ENCODE measurements at regions not wholly inside any gene's neighbourhood (a gene's known extent, or its start where the extent isn't known, plus 50 kb on each side); places are given as distances from the start of the nearest gene placed in this dataset.

DNA sequence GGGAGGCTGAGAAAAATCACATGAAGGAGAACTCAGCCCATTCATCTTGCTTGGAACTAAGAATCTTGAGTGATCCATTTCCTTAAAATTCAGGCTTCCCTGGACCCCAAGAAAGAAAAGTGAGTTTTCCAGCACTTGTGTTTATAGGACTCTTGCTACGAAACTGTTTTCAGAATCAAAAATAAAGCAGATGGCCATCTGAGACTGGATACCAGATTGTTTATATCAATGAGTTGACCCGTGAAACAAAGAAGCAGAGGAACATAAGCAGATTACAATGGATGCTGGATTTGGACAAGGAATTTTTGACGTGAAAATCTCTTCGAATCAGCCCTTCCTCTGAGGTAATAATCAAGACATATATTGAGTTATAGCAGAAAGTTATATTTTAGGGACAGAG, 223.2 kb downstream of the SYK start:
- H3K4me1 Mint-ChIP-seq: peaks cover 37% of the 10 kb centered on the region
- DNase-seq (ENCODE audit: low spot score in 2 of 2) (peak in 1 of 2 donors; percentile 10), ATAC-seq (no peak)
- no peaks in the 10 kb centered on the region for H3K36me3 Mint-ChIP-seq
- no peak overlapping the region for H3K4me3 Mint-ChIP-seq
- H3K27ac Mint-ChIP-seq: no peak overlapping the region
- H3K9me3 Mint-ChIP-seq: no peaks in the 10 kb centered on the region

DNA sequence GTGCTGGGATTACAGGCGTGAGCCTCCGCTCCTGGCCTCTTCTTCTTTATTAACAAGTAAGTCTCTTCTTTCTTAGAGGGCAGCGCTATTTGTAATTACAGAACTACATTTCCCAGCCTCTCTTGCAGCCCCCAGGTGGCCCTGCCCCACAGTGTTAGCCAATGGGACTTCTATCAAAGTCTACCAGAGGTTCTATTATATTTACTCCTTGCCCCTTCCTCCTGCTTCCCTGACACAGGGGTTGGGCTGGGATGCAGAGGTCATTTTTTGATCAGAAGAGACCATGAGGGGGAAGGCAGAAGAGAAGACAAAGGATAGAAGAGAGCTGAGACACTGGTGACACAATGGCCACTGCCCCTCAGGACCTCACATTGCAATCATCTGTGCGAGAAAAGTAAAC, 224.2 kb downstream of the SYK start:
- no peaks in the 10 kb centered on the region for H3K36me3 Mint-ChIP-seq
- no peaks in the 10 kb centered on the region for H3K9me3 Mint-ChIP-seq
- H3K4me3 Mint-ChIP-seq: no peak overlapping the region
- peaks cover 31% of the 10 kb centered on the region for H3K4me1 Mint-ChIP-seq
- H3K27ac Mint-ChIP-seq: no peak overlapping the region
- ATAC-seq: no peak
- DNase-seq (ENCODE audit: low spot score in 2 of 2): peak in 1 of 2 donors; percentile 32

DNA sequence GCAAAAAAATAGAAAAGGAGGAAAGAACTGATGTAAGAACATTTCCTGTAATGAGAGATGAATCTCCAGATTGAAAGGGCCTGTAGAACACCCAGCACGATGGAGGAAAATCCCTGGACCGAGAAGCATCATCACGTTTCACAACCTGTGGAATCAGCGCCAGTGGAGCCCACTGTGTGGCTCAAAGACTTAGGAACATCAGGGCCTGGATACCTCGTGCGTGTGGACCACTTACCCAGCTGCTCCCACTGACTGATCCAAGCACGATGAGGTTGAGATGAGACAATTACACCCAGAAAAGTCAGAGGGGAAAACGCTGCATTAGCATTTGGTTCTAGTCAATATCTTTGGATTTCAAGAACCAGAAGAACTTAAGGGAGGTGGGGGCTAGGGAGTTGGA, 224.6 kb downstream of the SYK start:
- Mint-ChIP-seq H3K4me3 (no peak overlapping the region), H3K4me1 (peaks cover 27% of the 10 kb centered on the region), H3K36me3 (no peaks in the 10 kb centered on the region), H3K9me3 (no peaks in the 10 kb centered on the region), H3K27ac (no peak overlapping the region)
- no peak for ATAC-seq
- DNase-seq (ENCODE audit: low spot score in 2 of 2): peak in 1 of 2 donors; percentile 37

DNA sequence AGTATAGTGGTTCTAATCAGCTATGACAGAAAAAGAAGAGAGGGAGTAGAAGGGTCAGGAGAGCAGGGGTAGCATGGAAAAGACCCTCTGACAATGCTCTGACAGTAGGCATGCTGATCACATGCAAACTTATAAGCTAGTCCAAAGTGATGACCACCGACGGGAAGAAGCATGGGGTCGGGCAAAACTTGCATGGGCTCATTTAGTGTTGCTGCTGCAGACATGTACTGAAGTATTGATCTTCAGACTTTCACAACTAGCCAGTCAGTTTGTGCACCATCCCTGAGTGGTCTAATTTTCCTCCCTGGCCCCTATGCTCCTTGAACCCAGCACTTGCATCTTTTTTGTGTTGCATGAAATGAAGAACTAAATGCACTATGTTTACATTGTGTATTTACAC, 225.4 kb downstream of the SYK start:
- Mint-ChIP-seq H3K9me3 (no peaks in the 10 kb centered on the region), H3K4me3 (no peak overlapping the region), H3K4me1 (peaks cover 19% of the 10 kb centered on the region), H3K27ac (no peak overlapping the region), H3K36me3 (no peaks in the 10 kb centered on the region)
- ATAC-seq: no peak
- peak in 1 of 2 donors; percentile 36 for DNase-seq (ENCODE audit: low spot score in 2 of 2)

DNA sequence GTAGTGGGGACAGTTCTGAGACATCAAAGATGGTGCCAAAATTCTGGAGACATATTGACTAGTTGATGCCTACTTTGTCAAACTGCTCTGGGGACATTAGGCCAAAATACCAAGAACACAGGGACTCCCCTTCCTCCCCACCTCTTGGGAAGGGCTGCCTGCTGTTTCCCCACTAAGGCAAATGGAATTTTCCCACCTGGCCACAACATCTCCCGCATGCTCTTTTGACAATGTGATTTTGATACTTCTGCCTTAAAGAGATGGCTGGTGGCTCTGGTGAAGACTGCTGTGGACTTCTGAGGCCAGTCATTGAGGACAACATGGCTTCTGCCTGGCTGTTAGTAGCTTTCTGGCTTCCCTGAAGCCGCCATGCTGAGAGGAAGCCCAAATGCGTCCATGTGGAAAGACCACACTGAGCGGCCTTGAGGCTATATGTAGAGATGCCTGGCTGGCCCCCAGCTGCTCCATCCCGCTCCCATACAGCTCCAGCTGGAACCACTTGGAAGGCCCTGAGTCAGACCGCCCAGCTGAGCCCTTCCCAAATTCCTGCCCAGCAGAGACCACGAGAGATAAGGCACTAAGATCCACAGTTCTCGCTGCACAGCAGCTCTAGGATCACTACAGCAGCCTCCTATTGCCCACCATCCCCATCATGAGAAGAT, 226.7 kb downstream of the SYK start:
- H3K4me1 Mint-ChIP-seq: peaks cover 8% of the 10 kb centered on the region
- no peak overlapping the region for H3K4me3 Mint-ChIP-seq
- DNase-seq (ENCODE audit: low spot score in 2 of 2) (peak in 1 of 2 donors; percentile 41), ATAC-seq (no peak)
- H3K27ac Mint-ChIP-seq: peak overlapping the region; percentile 68
- H3K9me3 Mint-ChIP-seq: no peaks in the 10 kb centered on the region
- H3K36me3 Mint-ChIP-seq: no peaks in the 10 kb centered on the region

DNA sequence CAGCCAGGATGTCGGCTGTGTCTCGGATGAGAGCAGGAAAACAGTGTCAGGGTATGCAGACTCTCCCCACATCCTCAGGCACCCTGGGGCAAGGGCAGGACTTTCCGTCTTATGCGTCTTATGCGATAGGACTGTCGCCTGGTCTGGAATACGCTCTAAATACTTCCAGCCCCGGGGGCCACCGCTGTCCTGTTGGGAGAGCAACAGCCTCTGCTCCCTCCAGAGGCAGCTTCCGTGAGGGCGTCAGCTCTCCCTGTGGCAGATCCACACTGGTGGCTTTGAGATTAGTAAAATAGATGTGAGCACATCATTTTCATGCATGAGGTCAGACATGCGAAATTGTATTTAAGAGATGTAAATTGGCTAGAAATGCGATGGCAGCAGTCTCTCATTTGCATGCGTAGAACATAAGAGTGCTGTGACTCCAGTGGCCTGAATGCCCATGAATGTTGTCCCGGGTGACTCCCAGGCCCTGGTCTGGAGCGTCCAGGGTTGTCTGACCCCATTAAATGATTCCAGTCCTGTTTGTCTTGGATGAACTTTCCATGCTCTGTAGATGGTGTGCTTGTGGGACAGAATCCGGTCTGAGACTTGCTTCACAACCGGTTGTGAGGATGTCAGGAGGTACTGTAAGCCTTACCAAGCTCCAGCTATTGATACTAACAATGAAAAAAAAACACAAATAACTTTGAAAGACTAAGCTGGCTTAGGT, 228.2 kb downstream of the SYK start:
- no peak overlapping the region for H3K27ac Mint-ChIP-seq
- no peaks in the 10 kb centered on the region for H3K9me3 Mint-ChIP-seq
- peaks cover 5% of the 10 kb centered on the region for H3K4me1 Mint-ChIP-seq
- ATAC-seq: no peak
- peak in 1 of 2 donors; percentile 42 for DNase-seq (ENCODE audit: low spot score in 2 of 2)
- H3K36me3 Mint-ChIP-seq: no peaks in the 10 kb centered on the region
- H3K4me3 Mint-ChIP-seq: no peak overlapping the region

DNA sequence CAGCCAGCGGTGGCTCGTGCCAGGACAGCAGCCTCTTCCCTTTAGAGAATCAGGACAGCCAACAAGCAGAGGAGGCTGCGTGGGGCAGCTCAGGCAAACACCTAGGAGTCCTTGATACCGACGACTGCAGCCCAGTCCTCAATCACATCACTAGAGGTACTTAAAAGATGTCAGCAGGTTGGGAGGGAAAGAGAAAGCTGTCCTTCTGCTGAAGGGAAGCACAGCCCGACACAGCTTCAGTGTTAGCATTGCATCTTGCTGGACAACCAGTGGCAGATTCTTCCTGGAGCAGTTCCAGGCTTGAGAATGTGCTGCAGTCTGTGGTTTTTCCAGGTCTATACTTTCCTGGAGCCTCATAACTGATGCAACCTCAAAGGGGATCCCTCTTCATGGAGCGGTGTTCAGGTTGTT, 230.5 kb downstream of the SYK start:
- Mint-ChIP-seq H3K4me1 (peaks cover 25% of the 10 kb centered on the region), H3K9me3 (no peaks in the 10 kb centered on the region), H3K27ac (no peak overlapping the region), H3K4me3 (no peak overlapping the region), H3K36me3 (no peaks in the 10 kb centered on the region)
- ATAC-seq (no peak), DNase-seq (ENCODE audit: low spot score in 2 of 2) (no peak)

DNA sequence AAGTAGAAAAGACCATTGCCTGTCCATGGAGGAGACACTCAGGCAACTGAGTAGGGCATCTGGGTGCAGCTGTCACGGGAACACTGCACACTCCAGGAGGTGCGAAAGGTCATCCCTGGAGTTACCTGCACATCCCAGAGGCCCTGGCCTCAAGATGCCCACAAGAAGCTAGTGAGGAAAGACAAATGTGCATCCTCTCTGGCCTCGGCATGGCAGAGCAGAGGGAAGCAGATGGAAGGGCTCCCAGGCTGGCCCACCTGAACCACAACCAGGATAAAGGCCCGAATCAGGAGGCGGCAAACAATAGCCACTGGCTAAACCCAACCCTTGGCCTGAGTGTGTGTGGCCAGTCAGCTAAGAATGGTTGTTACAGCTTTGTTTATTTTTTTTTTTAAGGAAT, 231.7 kb downstream of the SYK start:
- H3K36me3 Mint-ChIP-seq: no peaks in the 10 kb centered on the region
- H3K9me3 Mint-ChIP-seq: no peaks in the 10 kb centered on the region
- ATAC-seq: no peak
- DNase-seq (ENCODE audit: low spot score in 2 of 2): no peak
- no peak overlapping the region for H3K4me3 Mint-ChIP-seq
- H3K27ac Mint-ChIP-seq: no peak overlapping the region
- H3K4me1 Mint-ChIP-seq: peaks cover 36% of the 10 kb centered on the region

DNA sequence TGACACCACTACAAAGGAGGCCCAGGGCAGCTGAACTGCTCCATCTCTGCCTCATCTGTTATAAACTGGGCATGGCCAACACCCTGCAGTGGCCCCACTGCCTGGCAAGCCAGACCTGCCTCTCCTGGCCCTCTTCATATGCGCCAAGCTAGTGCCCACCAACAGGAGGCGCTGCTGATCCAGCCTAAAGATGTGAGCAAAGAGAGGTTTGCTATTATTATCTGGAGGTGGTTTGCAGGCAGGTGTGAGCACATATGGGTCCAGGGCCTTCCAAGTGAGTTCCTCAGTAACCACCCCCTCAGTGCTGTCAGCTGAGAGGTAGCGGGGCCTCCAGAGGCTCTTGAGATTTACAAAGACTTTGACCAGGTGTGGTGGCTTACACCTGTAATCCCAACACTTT, 232.2 kb downstream of the SYK start:
- DNase-seq (ENCODE audit: low spot score in 2 of 2): peak; percentile 62 to 86
- H3K9me3 Mint-ChIP-seq: no peaks in the 10 kb centered on the region
- H3K36me3 Mint-ChIP-seq: no peaks in the 10 kb centered on the region
- no peak overlapping the region for H3K4me3 Mint-ChIP-seq
- H3K27ac Mint-ChIP-seq: no peak overlapping the region
- peaks cover 42% of the 10 kb centered on the region for H3K4me1 Mint-ChIP-seq
- ATAC-seq: peak; percentile 64

DNA sequence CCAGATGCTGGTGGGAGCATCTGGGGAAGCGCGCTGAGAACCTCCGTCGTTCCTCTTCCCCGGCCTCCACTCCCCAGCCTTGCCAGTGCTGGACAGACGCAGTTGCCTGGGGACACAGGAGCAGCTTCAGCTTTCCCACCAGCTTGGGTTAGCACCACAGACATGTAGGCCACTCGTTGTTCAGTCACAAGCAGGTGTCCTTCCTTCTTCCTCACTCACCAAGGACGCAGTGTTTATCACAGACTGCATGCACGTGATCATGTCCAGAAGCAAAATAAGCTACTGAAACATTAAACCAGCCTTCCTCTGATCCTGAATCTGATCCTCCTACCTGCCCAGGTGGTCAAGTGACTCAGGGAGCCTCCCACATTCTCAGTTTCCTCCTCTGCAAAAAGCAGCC, 232.9 kb downstream of the SYK start:
- Mint-ChIP-seq H3K4me3 (no peak overlapping the region), H3K4me1 (peaks cover 49% of the 10 kb centered on the region), H3K36me3 (no peaks in the 10 kb centered on the region), H3K9me3 (no peaks in the 10 kb centered on the region), H3K27ac (no peak overlapping the region)
- no peak for ATAC-seq
- no peak for DNase-seq (ENCODE audit: low spot score in 2 of 2)

DNA sequence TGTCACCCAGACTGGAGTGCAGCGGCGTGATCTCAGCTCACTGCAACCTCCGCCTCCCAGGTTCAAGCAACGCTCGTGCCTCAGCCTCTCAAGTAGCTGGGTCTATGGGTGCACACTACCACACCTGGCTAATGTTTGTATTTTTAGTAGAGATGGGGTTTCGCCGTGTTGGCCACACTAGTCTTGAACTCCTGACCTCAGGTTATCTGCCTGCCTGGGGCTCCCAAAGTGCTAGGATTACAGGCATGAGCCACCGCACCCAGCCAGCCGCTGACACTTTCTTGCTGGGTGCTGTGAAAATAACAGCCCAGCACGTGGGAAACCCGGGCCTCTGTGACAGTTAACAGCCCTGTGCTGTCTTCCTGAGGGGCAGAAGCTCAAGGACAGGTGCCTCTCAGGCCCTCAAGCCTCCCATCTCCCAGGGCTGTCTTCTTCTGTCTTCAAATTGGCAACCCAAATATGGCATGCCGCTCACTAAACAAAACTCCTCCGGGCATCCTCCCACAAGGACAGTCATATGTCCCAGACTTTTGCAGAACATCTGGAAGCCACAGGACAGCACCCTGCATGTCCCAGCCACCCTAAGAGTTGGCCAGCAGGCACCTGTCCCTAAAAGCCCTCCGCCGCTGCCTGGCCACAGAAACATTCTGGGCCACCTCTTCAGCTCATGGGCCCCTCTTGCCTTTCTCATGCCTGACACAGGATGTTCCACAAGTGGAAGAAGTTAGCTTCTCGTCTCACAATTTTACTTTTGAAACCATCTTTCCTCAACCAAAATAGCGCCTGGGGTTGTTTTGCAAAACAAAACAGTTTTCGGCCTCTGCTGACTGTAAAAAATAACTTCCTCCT, 233.6 kb downstream of the SYK start:
- Mint-ChIP-seq H3K27ac (peak overlapping the region; percentile 87), H3K4me3 (no peak overlapping the region), H3K4me1 (peaks cover 56% of the 10 kb centered on the region), H3K36me3 (no peaks in the 10 kb centered on the region), H3K9me3 (no peaks in the 10 kb centered on the region)
- no peak for DNase-seq (ENCODE audit: low spot score in 2 of 2)
- no peak for ATAC-seq

DNA sequence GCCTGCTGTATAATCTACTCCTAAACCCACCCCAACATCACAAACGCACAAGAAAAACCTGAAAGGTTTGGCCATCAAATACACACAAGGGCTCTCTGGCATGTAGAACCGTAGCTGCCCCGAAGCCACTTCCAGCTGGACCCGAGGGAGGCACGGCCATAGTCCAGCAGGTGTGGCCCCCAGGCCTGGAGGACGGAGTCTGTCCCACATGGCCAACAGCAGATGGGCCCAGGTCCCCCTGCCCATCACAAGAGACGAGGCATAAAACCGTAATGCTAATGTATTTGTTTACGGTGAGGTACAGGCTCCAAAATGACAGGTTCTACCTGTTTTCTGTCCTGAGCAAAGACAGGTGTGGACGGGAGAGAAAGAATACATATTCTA, 234.2 kb downstream of the SYK start:
- Mint-ChIP-seq H3K4me3 (no peak overlapping the region), H3K36me3 (no peaks in the 10 kb centered on the region), H3K27ac (peak overlapping the region; percentile 87), H3K4me1 (peaks cover 62% of the 10 kb centered on the region), H3K9me3 (no peaks in the 10 kb centered on the region)
- ATAC-seq (no peak), DNase-seq (ENCODE audit: low spot score in 2 of 2) (no peak)

DNA sequence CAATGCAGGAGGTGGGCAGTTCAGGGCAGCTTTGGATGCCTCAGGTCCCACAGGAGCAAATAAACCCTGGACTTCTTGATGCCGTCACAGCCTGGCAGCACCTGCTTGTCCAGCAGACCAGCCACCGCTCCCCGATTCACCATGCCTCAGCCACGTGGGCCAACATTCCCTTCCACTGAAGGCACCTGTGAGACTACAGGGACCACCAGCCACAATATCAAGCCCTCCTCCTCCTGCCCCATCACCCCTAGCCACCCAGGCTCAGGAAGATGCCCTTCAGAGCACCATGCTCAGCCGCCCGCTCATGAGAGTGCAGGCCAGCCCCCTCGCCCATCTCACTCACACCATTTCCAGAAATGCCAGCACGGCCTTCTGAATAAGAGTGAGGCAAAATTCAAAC, 234.7 kb downstream of the SYK start:
- peak overlapping the region; percentile 61 for H3K4me3 Mint-ChIP-seq
- peaks cover 65% of the 10 kb centered on the region for H3K4me1 Mint-ChIP-seq
- ATAC-seq (no peak), DNase-seq (ENCODE audit: low spot score in 2 of 2) (no peak)
- H3K36me3 Mint-ChIP-seq: no peaks in the 10 kb centered on the region
- no peaks in the 10 kb centered on the region for H3K9me3 Mint-ChIP-seq
- H3K27ac Mint-ChIP-seq: no peak overlapping the region

DNA sequence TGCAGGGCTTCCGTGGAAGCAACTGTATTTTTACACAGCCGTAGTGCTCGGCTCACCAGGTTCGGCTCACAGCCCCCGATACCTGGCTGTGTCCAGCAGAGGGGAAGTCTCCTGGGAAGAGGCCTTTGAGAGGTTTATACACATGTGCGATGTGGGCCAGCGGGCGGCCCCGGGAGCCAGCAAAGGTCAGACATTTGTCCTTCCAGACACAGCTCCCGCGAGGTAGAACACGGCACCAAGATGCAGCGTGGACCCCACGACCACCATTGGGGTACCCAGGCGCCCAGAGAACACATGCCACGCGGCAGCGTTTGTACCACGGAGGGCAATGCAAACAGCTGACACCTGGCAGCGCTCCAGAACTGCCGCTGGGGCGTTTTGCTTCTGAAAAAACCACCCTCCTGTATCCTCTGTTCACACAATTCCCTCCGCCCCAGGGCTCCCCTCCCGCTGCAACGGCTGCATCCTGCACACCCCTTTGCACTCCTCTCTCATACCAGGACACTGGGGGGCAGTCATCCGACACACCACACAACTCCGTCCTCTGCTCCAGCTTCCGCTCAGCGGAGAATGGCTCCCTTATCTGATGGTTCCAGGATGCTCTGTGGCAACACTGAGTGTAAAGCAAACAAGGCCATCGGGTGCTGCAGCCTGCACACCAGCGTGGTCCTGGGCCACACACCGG, 235.3 kb downstream of the SYK start:
- Mint-ChIP-seq H3K4me1 (peaks cover 65% of the 10 kb centered on the region), H3K9me3 (no peaks in the 10 kb centered on the region), H3K4me3 (peak overlapping the region; percentile 61), H3K36me3 (no peaks in the 10 kb centered on the region), H3K27ac (peak overlapping the region; percentile 84)
- ATAC-seq (peak; percentile 89), DNase-seq (ENCODE audit: low spot score in 2 of 2) (peak; percentile 47 to 79)
